ENCODE measurements at regions not wholly inside any gene's neighbourhood (a gene's known extent, or its start where the extent isn't known, plus 50 kb on each side); places are given as distances from the start of the nearest gene placed in this dataset.

- Mint-ChIP-seq H3K4me3 (no peak overlapping the region), H3K4me1 (no peaks in the 10 kb centered on the region), H3K36me3 (ENCODE audit: low read depth) (no peaks in the 10 kb centered on the region), H3K27ac (ENCODE audit: unreplicated experiment) (no peak overlapping the region), H3K9me3 (peaks cover 5% of the 10 kb centered on the region), H3K27me3 (ENCODE audit: low read depth) (no peaks in the 10 kb centered on the region)
- TF ChIP-seq, protein P1, sequence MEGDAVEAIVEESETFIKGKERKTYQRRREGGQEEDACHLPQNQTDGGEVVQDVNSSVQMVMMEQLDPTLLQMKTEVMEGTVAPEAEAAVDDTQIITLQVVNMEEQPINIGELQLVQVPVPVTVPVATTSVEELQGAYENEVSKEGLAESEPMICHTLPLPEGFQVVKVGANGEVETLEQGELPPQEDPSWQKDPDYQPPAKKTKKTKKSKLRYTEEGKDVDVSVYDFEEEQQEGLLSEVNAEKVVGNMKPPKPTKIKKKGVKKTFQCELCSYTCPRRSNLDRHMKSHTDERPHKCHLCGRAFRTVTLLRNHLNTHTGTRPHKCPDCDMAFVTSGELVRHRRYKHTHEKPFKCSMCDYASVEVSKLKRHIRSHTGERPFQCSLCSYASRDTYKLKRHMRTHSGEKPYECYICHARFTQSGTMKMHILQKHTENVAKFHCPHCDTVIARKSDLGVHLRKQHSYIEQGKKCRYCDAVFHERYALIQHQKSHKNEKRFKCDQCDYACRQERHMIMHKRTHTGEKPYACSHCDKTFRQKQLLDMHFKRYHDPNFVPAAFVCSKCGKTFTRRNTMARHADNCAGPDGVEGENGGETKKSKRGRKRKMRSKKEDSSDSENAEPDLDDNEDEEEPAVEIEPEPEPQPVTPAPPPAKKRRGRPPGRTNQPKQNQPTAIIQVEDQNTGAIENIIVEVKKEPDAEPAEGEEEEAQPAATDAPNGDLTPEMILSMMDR (conservative IDR thresholded peaks at IDR 0.05), result no peak
- DNase-seq (ENCODE audit: low read depth, low spot score), result no peak
Measured at GRCh38 chr4:16442296-16442695, 216.0 kb upstream of the TAPT1 start.

DNA sequence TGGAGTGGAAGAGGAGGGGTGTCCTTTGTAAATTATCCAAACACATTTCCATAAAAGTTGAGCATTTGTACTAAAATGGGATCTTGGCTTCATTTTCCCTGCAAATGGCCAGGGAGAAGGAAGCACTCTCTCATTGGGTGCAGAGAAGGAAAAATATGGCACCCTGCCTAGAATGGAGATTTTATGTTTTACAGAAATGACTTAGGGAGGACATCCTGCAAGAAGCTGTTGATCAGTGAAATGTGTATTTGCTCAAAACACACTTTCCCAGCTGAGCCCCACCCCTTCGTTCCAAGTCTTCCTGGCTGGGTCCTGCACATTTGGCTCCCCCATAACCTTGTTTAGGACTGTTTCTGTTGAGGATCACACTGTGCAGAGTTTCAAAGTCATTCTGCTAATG is 213.5 kb upstream of the TAPT1 start:
- Mint-ChIP-seq H3K4me1 (no peaks in the 10 kb centered on the region), H3K36me3 (ENCODE audit: low read depth) (no peaks in the 10 kb centered on the region), H3K27me3 (ENCODE audit: low read depth) (no peaks in the 10 kb centered on the region), H3K4me3 (no peak overlapping the region), H3K9me3 (peaks cover 5% of the 10 kb centered on the region), H3K27ac (ENCODE audit: unreplicated experiment) (no peak overlapping the region)
- TF ChIP-seq, protein P1 (conservative IDR thresholded peaks at IDR 0.05), result no peak
- no peak for DNase-seq (ENCODE audit: low read depth, low spot score)

GRCh38 chr4:16438986-16439385 is 212.7 kb upstream of the TAPT1 start:
- Mint-ChIP-seq H3K27me3 (ENCODE audit: low read depth) (no peaks in the 10 kb centered on the region), H3K9me3 (peaks cover 5% of the 10 kb centered on the region), H3K27ac (ENCODE audit: unreplicated experiment) (no peak overlapping the region), H3K4me1 (no peaks in the 10 kb centered on the region), H3K36me3 (ENCODE audit: low read depth) (no peaks in the 10 kb centered on the region), H3K4me3 (no peak overlapping the region)
- TF ChIP-seq, protein P1 (conservative IDR thresholded peaks at IDR 0.05), result no peak
- no peak for DNase-seq (ENCODE audit: low read depth, low spot score)

- no peaks in the 10 kb centered on the region for H3K4me1 Mint-ChIP-seq
- TF ChIP-seq, protein P1 (conservative IDR thresholded peaks at IDR 0.05), result no peak
- no peaks in the 10 kb centered on the region for H3K36me3 Mint-ChIP-seq (ENCODE audit: low read depth)
- DNase-seq (ENCODE audit: low read depth, low spot score), result no peak
- H3K9me3 Mint-ChIP-seq, result peaks cover 5% of the 10 kb centered on the region
- H3K27me3 Mint-ChIP-seq (ENCODE audit: low read depth), result no peaks in the 10 kb centered on the region
- H3K27ac Mint-ChIP-seq (ENCODE audit: unreplicated experiment), result no peak overlapping the region
- no peak overlapping the region for H3K4me3 Mint-ChIP-seq
Measured at GRCh38 chr4:16437836-16438235, 211.6 kb upstream of the TAPT1 start.

- no peaks in the 10 kb centered on the region for H3K27me3 Mint-ChIP-seq (ENCODE audit: low read depth)
- H3K4me3 Mint-ChIP-seq, result no peak overlapping the region
- H3K27ac Mint-ChIP-seq (ENCODE audit: unreplicated experiment), result no peak overlapping the region
- TF ChIP-seq, protein P1 (conservative IDR thresholded peaks at IDR 0.05), result no peak
- peaks cover 2% of the 10 kb centered on the region for H3K9me3 Mint-ChIP-seq
- DNase-seq (ENCODE audit: low read depth, low spot score), result no peak
- peaks cover 4% of the 10 kb centered on the region for H3K4me1 Mint-ChIP-seq
- peaks cover 2% of the 10 kb centered on the region for H3K36me3 Mint-ChIP-seq (ENCODE audit: low read depth)
Measured at GRCh38 chr4:16431866-16432265, 205.6 kb upstream of the TAPT1 start.

DNA sequence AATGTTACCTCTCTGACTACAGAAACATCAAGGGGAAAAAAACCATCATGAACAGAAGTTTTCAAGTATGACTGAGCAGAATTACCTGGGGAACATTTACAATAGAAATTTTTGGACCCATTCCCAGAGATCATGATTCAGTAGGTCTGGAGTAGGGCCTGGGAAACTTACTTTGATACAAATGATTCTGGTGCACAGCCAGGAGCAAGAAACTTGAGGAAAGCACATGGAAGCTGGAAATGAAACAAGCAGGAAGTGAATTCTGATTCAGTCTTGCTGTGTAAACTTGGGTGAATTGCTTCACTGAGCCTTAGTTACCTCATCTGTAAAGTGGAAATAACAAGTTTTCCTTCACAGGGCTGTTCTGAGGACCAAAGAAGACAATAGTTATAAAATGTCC is 192.5 kb upstream of the TAPT1 start:
- Mint-ChIP-seq H3K4me3 (no peak overlapping the region), H3K9me3 (peaks cover 11% of the 10 kb centered on the region), H3K4me1 (peaks cover 6% of the 10 kb centered on the region), H3K27me3 (ENCODE audit: low read depth) (no peaks in the 10 kb centered on the region), H3K36me3 (ENCODE audit: low read depth) (peaks cover 7% of the 10 kb centered on the region), H3K27ac (ENCODE audit: unreplicated experiment) (no peak overlapping the region)
- TF ChIP-seq, protein P1 (conservative IDR thresholded peaks at IDR 0.05), result no peak
- DNase-seq (ENCODE audit: low read depth, low spot score), result no peak
